Mucosa of descending colon (tissue), 3 donors: ENCODE measurements at regions not wholly inside any gene's neighbourhood (a gene's known extent, or its start where the extent isn't known, plus 50 kb on each side); places are given as distances from the start of the nearest gene placed in this dataset.
"Not testable (repeated sequence)": the region's sequence is repeated elsewhere in the genome, so short reads cannot be mapped to it uniquely, and the experiment has no call there.

ENCODE experiments used
- ATAC-seq: fragments of 200-7000 bp; cut with Tn5 transposase; one replicate; pipeline ENCODE4 v1.9.1; 2020; ENCODE audit warnings: mild to moderate bottlenecking, moderate library complexity
- DNase-seq, 3 donors: peaks; one replicate each; pipeline ENCODE4 v3.0.0-alpha.2; 2020
- H3K36me3 ChIP-seq: fragments of 200-600 bp; one replicate; pipeline ENCODE4 v1.8.0; 2021; ENCODE audit warnings: low read depth, mild to moderate bottlenecking
- H3K4me1 ChIP-seq: fragments of 200-600 bp; one replicate; pipeline ENCODE4 v1.8.0; 2021; ENCODE audit warnings: low read depth, mild to moderate bottlenecking
- H3K4me3 ChIP-seq: fragments of 200-600 bp; one replicate; pipeline ENCODE4 v1.8.0; 2021; ENCODE audit warnings: mild to moderate bottlenecking
- H3K9me3 ChIP-seq: fragments of 200-600 bp; one replicate; pipeline ENCODE4 v1.8.0; 2021; ENCODE audit warnings: mild to moderate bottlenecking
- CTCF ChIP-seq: fragments of 200-600 bp; IDR thresholded peaks from one replicate; pipeline ENCODE4 v1.8.0; 2022; ENCODE audit warnings: antibody characterized with exemption, mild to moderate bottlenecking
- intact Hi-C, 2 donors: fragments of 100-400 bp; cut with DNase I in 1 of 2; cut with micrococcal nuclease in 1 of 2; formaldehyde crosslinking; loops; one replicate each; pipeline versions ENCODE4 v1.11.0 to v1.11.1; 2022; cut with DNase I, micrococcal nuclease
- donor health status: DM: no; HTN: no; CAD: no; lungs with moderate emphysema.
- donor health status: DM: no; HTN: no; CAD: no.
- donor health status: DM: no; HTN: yes; CAD: no.

GRCh38 chr7:90033850-90034249 is 120.4 kb upstream of the STEAP1 start:
- Histone ChIP-seq H3K36me3 (no peaks in the 10 kb centered on the region), H3K4me3 (no peak overlapping the region), H3K4me1 (no peaks in the 10 kb centered on the region), H3K9me3 (no peaks in the 10 kb centered on the region)
- intact Hi-C loops, result no loop called here
- no peak for ATAC-seq
- no peak for DNase-seq
- no peak for TF ChIP-seq CTCF

GRCh38 chr7:90053094-90053493 is 101.2 kb upstream of the STEAP1 start:
- DNase-seq (no peak), ATAC-seq (no peak)
- no peak overlapping the region for H3K4me3 ChIP-seq
- intact Hi-C loops, result no loop called here
- no peaks in the 10 kb centered on the region for H3K36me3 ChIP-seq
- no peaks in the 10 kb centered on the region for H3K9me3 ChIP-seq
- TF ChIP-seq CTCF, result no peak
- no peaks in the 10 kb centered on the region for H3K4me1 ChIP-seq

GRCh38 chr7:90061077-90061476 is 93.2 kb upstream of the STEAP1 start:
- no peak for TF ChIP-seq CTCF
- DNase-seq, result peak in 1 of 3 donors; percentile 29
- no peaks in the 10 kb centered on the region for H3K36me3 ChIP-seq
- H3K9me3 ChIP-seq, result no peaks in the 10 kb centered on the region
- intact Hi-C loops, result no loop called here
- H3K4me1 ChIP-seq, result no peaks in the 10 kb centered on the region
- H3K4me3 ChIP-seq, result no peak overlapping the region
- no peak for ATAC-seq

GRCh38 chr7:90064370-90064769 is 89.9 kb upstream of the STEAP1 start:
- Histone ChIP-seq H3K4me1 (no peaks in the 10 kb centered on the region), H3K36me3 (no peaks in the 10 kb centered on the region), H3K4me3 (no peak overlapping the region), H3K9me3 (no peaks in the 10 kb centered on the region)
- ATAC-seq (no peak), DNase-seq (no peak)
- TF ChIP-seq CTCF, result no peak
- intact Hi-C loops, result no loop called here

- no peaks in the 10 kb centered on the region for H3K4me1 ChIP-seq
Observed at GRCh38 chr7:90067171-90067570, 87.1 kb upstream of the STEAP1 start.

GRCh38 chr7:90070238-90070637 is 84.0 kb upstream of the STEAP1 start:
- H3K9me3 ChIP-seq, H3K4me3 ChIP-seq, H3K36me3 ChIP-seq, H3K4me1 ChIP-seq, ATAC-seq, intact Hi-C loops: not testable (repeated sequence)
- peak in 2 of 3 donors; percentile 26 to 27 for DNase-seq

More at GRCh38 chr7:90067171-90067570, 87.1 kb upstream of the STEAP1 start:
- H3K4me3 ChIP-seq, result no peak overlapping the region
- intact Hi-C loops, result no loop called here
- no peaks in the 10 kb centered on the region for H3K9me3 ChIP-seq
- TF ChIP-seq CTCF, result no peak
- DNase-seq, result no peak
- no peaks in the 10 kb centered on the region for H3K36me3 ChIP-seq
- no peak for ATAC-seq
